ENCODE measurements at regions not wholly inside any gene's neighbourhood (a gene's known extent, or its start where the extent isn't known, plus 50 kb on each side); places are given as distances from the start of the nearest gene placed in this dataset.

- no peak for DNase-seq
Measured at GRCh38 chr7:84674236-84674913, 479.8 kb upstream of the SEMA3A start.

GRCh38 chr7:84669177-84669732 lies 474.7 kb upstream of the SEMA3A start:
- no peak for DNase-seq

- no peak for DNase-seq
Measured at GRCh38 chr7:84668116-84668515, 473.5 kb upstream of the SEMA3A start.

GRCh38 chr7:84666651-84667050 lies 472.1 kb upstream of the SEMA3A start:
- no peak for DNase-seq

GRCh38 chr7:84665339-84665738 lies 470.8 kb upstream of the SEMA3A start:
- DNase-seq = no peak

- DNase-seq = no peak
Measured at GRCh38 chr7:84664626-84665025, 470.0 kb upstream of the SEMA3A start.

GRCh38 chr7:84663224-84663623 lies 468.6 kb upstream of the SEMA3A start:
- no peak for DNase-seq

- no peak for DNase-seq
Measured at GRCh38 chr7:84658286-84658685, 463.7 kb upstream of the SEMA3A start.

- DNase-seq = no peak
Measured at GRCh38 chr7:84654273-84654672, 459.7 kb upstream of the SEMA3A start.

GRCh38 chr7:84651876-84652275 lies 457.3 kb upstream of the SEMA3A start:
- DNase-seq = no peak

- no peak for DNase-seq
Measured at GRCh38 chr7:84647797-84648757, 453.5 kb upstream of the SEMA3A start.

- no peak for DNase-seq
Measured at GRCh38 chr7:84642611-84643010, 448.0 kb upstream of the SEMA3A start.

GRCh38 chr7:84640637-84641036 lies 446.0 kb upstream of the SEMA3A start:
- no peak for DNase-seq

- no peak for DNase-seq
Measured at GRCh38 chr7:84638339-84638697, 443.7 kb upstream of the SEMA3A start.

GRCh38 chr7:84637568-84638338 lies 443.2 kb upstream of the SEMA3A start:
- no peak for DNase-seq

- DNase-seq = no peak
Measured at GRCh38 chr7:84631913-84632312, 437.3 kb upstream of the SEMA3A start.

- no peak for DNase-seq
Measured at GRCh38 chr7:84629640-84630318, 435.2 kb upstream of the SEMA3A start.

- DNase-seq = no peak
Measured at GRCh38 chr7:84629216-84629615, 434.6 kb upstream of the SEMA3A start.

GRCh38 chr7:84627250-84627649 lies 432.7 kb upstream of the SEMA3A start:
- DNase-seq = no peak

- no peak for DNase-seq
Measured at GRCh38 chr7:84624927-84625326, 430.3 kb upstream of the SEMA3A start.

- no peak for DNase-seq
Measured at GRCh38 chr7:84624527-84624926, 429.9 kb upstream of the SEMA3A start.

- no peak for DNase-seq
Measured at GRCh38 chr7:84617265-84618030, 422.9 kb upstream of the SEMA3A start.
